Gastrocnemius medialis (tissue), 4 donors: ENCODE measurements at regions not wholly inside any gene's neighbourhood (a gene's known extent, or its start where the extent isn't known, plus 50 kb on each side); places are given as distances from the start of the nearest gene placed in this dataset.

Experiments
- CTCF ChIP-seq, 5 experiments: fragments of 450-650 bp in 3 of 5; fragments of 200-600 bp in 2 of 5; sonication (generic) in 2 of 5; IDR thresholded peaks in 4 of 5; conservative IDR thresholded peaks in 1 of 5; 1 replicate in 4 of 5; 2 replicates in 1 of 5; pipeline ENCODE4 v1.5.1; 2016 to 2019; ENCODE audit warnings: antibody characterized with exemption in 5 of 5, mild to moderate bottlenecking in 3 of 5, moderate library complexity in 3 of 5
- POLR2A ChIP-seq, 2 donors: fragments of 450-650 bp; IDR thresholded peaks; one replicate each; pipeline ENCODE4 v1.6.1; 2017; ENCODE audit warnings: antibody characterized with exemption in 2 of 2, mild to moderate bottlenecking in 2 of 2, moderate library complexity in 2 of 2

- TF ChIP-seq CTCF (IDR thresholded peaks at IDR 0.05 in 4 of 5, conservative IDR thresholded peaks at IDR 0.05 in 1 of 5) (no peak), POLR2A (IDR thresholded peaks at IDR 0.05) (no peak)
Measured at GRCh38 chr2:241984271-241984655, 114.7 kb downstream of the RTP5 start.
